Thymus (tissue), 11 donors: ENCODE measurements at regions not wholly inside any gene's neighbourhood (a gene's known extent, or its start where the extent isn't known, plus 50 kb on each side); places are given as distances from the start of the nearest gene placed in this dataset.
"Not testable (repeated sequence)": the region's sequence is repeated elsewhere in the genome, so short reads cannot be mapped to it uniquely, and the experiment has no call there.

Experiments
- DNase-seq, 9 donors: peaks; one replicate each; pipeline ENCODE4 v3.0.0-alpha.2; 2013; ENCODE audit warnings: low spot score in 9 of 9, low read depth in 6 of 9, missing footprints in 1 of 9
- H3K27ac ChIP-seq, 2 donors: one replicate each; pipeline ENCODE4 v1.5.1; 2013; ENCODE audit warnings: control low read depth in 1 of 2, low read depth in 1 of 2, low read length in 1 of 2, mild to moderate bottlenecking in 1 of 2, moderate library complexity in 1 of 2
- H3K27me3 ChIP-seq, 2 donors: one replicate each; pipeline ENCODE4 v1.5.1; 2013; ENCODE audit warnings: low read length in 1 of 2; ENCODE audit not compliant: control insufficient read depth in 2 of 2, insufficient read depth in 1 of 2
- H3K36me3 ChIP-seq, 2 donors: one replicate each; pipeline ENCODE4 v1.5.1; 2013; ENCODE audit warnings: low read length in 1 of 2, mild to moderate bottlenecking in 1 of 2, moderate library complexity in 1 of 2; ENCODE audit not compliant: control insufficient read depth in 2 of 2, insufficient read depth in 2 of 2
- H3K4me1 ChIP-seq, 2 donors: one replicate each; pipeline ENCODE4 v1.5.1; 2013; ENCODE audit warnings: low read length in 2 of 2; ENCODE audit not compliant: control insufficient read depth in 2 of 2, insufficient read depth in 2 of 2
- H3K4me3 ChIP-seq, 2 donors: one replicate each; pipeline ENCODE4 v1.5.1; 2013; ENCODE audit warnings: low read length in 2 of 2, control low read depth in 1 of 2, mild to moderate bottlenecking in 1 of 2
- H3K9me3 ChIP-seq, 2 donors: one replicate each; pipeline ENCODE4 v1.5.1; 2013; ENCODE audit warnings: low read length in 1 of 2, mild to moderate bottlenecking in 1 of 2; ENCODE audit not compliant: control insufficient read depth in 2 of 2, insufficient read depth in 1 of 2
- WGBS: extraction: QIAGEN DNeasy Blood & Tissue Kit; methylation state at CpG from one replicate; pipeline ENCODE4 v1.1.7; 2013; 5-methylcytosine and 5-hydroxymethylcytosine counted together
- donor health status: healthy.

DNA sequence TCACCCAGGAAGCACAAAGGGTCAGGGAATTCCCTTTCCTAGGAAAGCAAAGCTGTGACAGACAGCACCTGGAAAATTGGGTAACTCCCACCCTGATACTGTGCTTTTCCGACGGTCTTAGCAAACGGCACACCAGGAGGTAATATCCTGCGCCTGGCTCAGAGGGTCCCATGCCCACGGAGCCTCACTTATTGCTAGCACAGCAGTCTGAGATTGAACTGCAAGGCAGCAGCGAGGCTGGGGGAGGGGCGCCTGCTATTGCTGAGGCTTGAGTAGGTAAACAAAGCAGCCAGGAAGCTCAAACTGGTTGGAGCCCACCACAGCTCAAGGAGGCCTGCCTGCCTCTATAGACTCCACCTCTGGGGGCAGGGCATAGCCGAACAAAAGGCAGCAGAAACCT is 1697.1 kb upstream of the C9orf72 start:
- WGBS = 95% methylated on average over 8 of the region's 8 CpGs
- H3K36me3 ChIP-seq, H3K4me1 ChIP-seq, H3K27ac ChIP-seq, DNase-seq, H3K9me3 ChIP-seq, H3K4me3 ChIP-seq, H3K27me3 ChIP-seq: not testable (repeated sequence)

DNA sequence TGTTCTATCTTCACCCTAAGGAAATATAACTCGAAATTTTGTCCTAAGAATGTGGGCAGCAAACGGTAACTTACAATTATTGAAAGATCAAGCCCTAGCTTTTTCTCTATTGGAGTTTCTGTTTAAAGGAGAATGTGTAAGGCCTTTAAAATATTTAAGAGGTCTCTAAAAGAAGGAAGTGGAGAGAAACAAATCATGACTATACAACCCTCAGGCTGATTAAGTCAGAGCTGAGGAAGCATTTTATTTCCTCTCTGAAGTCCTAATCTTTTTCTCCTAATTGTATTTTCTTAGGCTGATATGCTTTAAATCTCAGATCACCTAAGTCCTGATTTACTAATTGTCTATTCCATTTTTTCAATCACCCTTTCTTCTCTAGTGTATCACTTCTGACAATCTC is 1708.8 kb upstream of the C9orf72 start:
- H3K9me3 ChIP-seq = no peaks in the 10 kb centered on the region
- no peak overlapping the region for H3K27ac ChIP-seq
- WGBS = 52% methylated on average over 2 of the region's 2 CpGs
- no peaks in the 10 kb centered on the region for H3K4me1 ChIP-seq
- no peak for DNase-seq
- H3K36me3 ChIP-seq = no peaks in the 10 kb centered on the region
- H3K27me3 ChIP-seq = no peaks in the 10 kb centered on the region
- H3K4me3 ChIP-seq = no peak overlapping the region

DNA sequence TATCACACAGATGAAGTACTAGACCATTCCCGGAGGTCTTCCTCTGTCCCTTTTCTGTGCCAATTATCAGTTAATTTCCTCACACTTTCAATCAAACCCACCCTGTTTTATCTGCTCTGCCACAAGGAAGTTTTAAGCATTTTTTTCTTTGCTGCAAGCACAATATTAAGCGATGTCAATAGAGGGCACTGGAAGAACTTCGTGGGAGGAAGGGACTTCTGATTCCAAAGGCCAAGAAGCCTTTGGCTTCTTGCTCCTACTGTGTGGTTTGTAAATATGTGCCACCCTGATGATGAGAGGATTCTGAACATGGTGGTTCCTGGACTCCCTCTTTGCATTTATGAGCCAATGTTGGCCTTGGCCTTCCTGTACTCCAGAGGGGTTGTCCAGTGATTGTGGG is 1712.5 kb upstream of the C9orf72 start:
- no peaks in the 10 kb centered on the region for H3K27me3 ChIP-seq
- 67% methylated on average over 3 of the region's 3 CpGs for WGBS
- no peak overlapping the region for H3K4me3 ChIP-seq
- no peaks in the 10 kb centered on the region for H3K4me1 ChIP-seq
- H3K9me3 ChIP-seq = no peaks in the 10 kb centered on the region
- H3K36me3 ChIP-seq = no peaks in the 10 kb centered on the region
- no peak for DNase-seq
- H3K27ac ChIP-seq = no peak overlapping the region

DNA sequence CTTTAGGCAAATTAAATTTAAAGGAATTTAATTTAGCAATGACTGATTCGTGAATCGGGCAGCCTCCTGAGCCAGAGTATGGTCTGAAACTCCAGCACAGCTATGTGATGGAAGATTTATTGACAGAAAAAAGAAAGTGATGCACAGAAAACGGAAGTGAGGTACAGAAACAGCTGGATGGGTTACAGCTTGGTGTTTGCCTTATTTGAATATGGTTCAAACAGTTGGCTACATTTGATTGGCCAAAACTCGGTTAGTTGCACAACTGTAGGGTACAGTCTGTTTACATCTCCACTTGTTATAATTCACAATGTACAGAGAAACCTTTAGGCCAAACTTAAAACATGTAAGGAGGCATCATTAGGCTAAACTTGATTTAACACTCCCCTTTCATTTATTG is 1716.1 kb upstream of the C9orf72 start:
- WGBS = 73% methylated on average over 4 of the region's 4 CpGs
- H3K9me3 ChIP-seq = no peaks in the 10 kb centered on the region
- DNase-seq = no peak

DNA sequence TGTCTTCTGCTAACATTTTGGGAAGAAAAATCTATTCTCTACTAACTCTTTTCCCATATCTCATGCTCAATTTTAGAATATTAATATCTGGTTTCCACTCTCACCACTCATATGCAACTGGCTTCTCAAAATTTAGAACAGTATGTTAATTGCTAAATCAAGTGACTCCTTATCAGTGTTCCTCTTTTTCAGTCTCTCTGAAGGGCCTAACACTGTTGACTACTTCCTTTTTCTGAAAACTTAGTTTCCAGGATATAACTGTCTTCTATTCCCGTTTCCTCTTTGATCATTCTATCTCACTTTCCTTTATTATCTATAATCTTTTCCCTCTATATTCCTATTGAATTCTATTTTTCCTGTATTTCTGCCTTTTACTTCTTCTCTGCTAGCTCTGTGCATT is 1717.2 kb upstream of the C9orf72 start:
- 15% methylated on average over 1 of the region's 1 CpG for WGBS
- Histone ChIP-seq H3K4me1 (no peaks in the 10 kb centered on the region), H3K9me3 (no peaks in the 10 kb centered on the region), H3K36me3 (no peaks in the 10 kb centered on the region), H3K27ac (no peak overlapping the region), H3K27me3 (no peaks in the 10 kb centered on the region), H3K4me3 (no peak overlapping the region)
- no peak for DNase-seq

More for the DNA sequence above, 1716.1 kb upstream of the C9orf72 start:
- no peaks in the 10 kb centered on the region for H3K27me3 ChIP-seq
- H3K4me1 ChIP-seq = no peaks in the 10 kb centered on the region
- no peak overlapping the region for H3K27ac ChIP-seq
- H3K36me3 ChIP-seq = no peaks in the 10 kb centered on the region
- H3K4me3 ChIP-seq = no peak overlapping the region

DNA sequence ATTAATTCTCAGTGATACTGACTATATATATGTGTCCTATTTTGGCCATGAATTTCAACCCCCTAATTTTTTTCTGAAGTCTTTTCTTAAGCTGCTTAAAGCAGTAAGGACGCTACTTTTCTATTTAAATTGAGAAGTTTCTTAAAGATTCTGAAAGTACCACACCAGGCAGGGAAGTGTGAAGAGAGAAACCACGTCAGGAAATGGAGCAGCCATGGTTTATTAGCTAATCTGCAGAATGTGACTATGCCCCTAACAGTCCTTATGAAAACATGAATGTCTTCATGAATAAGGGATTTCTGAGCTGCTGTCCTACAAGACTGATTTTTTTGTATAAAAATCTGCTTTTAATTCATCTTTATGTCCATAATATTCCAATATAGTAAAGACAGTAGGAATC is 1724.3 kb upstream of the C9orf72 start:
- H3K27ac ChIP-seq = no peak overlapping the region
- no peaks in the 10 kb centered on the region for H3K9me3 ChIP-seq
- no peaks in the 10 kb centered on the region for H3K4me1 ChIP-seq
- H3K4me3 ChIP-seq = no peak overlapping the region
- no peaks in the 10 kb centered on the region for H3K36me3 ChIP-seq
- 10% methylated on average over 2 of the region's 2 CpGs for WGBS
- DNase-seq = no peak
- H3K27me3 ChIP-seq = no peaks in the 10 kb centered on the region

DNA sequence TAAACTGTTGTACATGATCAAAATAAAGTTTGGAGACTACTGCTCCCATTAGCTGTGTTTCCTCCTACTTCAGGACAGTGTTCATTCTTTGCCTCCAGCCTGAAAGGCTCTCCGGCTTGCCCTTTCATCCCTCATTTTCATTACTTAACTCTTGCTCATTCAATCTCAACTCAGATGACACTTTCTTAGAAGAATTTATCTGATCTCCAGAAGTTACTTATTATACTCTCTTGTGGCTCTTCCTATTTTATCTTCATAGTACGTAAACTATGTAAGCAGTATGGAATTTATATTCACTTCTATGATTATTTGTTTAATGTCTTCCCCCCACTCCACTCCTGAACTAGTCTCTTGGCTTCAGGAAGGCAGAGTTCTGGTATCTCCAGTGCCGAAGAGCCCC is 1737.9 kb upstream of the C9orf72 start:
- Histone ChIP-seq H3K4me1 (no peaks in the 10 kb centered on the region), H3K36me3 (no peaks in the 10 kb centered on the region), H3K27ac (no peak overlapping the region), H3K4me3 (no peak overlapping the region), H3K9me3 (no peaks in the 10 kb centered on the region), H3K27me3 (no peaks in the 10 kb centered on the region)
- 94% methylated on average over 3 of the region's 3 CpGs for WGBS
- no peak for DNase-seq

DNA sequence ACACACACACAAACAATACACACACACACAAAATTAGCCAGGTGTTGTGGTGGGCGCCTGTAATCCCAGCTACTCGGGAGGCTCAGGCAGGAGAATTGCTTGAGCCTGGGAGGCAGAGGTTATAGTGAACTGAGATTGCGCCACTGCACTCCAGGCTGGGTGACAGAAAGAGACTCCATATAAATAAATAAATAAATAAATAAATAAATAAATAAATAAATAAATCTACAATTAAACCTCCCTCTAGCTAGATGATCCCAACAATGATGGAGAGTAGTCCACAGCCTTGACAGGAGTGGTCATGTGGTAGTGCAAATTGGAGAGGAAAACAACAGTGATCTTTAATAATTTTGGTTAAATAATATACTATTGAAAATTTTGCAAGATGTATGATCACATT is 1739.0 kb upstream of the C9orf72 start:
- 92% methylated on average over 3 of the region's 3 CpGs for WGBS
- Histone ChIP-seq H3K36me3 (no peaks in the 10 kb centered on the region), H3K9me3 (no peaks in the 10 kb centered on the region), H3K4me3 (no peak overlapping the region), H3K4me1 (no peaks in the 10 kb centered on the region), H3K27ac (no peak overlapping the region), H3K27me3 (no peaks in the 10 kb centered on the region)
- no peak for DNase-seq

DNA sequence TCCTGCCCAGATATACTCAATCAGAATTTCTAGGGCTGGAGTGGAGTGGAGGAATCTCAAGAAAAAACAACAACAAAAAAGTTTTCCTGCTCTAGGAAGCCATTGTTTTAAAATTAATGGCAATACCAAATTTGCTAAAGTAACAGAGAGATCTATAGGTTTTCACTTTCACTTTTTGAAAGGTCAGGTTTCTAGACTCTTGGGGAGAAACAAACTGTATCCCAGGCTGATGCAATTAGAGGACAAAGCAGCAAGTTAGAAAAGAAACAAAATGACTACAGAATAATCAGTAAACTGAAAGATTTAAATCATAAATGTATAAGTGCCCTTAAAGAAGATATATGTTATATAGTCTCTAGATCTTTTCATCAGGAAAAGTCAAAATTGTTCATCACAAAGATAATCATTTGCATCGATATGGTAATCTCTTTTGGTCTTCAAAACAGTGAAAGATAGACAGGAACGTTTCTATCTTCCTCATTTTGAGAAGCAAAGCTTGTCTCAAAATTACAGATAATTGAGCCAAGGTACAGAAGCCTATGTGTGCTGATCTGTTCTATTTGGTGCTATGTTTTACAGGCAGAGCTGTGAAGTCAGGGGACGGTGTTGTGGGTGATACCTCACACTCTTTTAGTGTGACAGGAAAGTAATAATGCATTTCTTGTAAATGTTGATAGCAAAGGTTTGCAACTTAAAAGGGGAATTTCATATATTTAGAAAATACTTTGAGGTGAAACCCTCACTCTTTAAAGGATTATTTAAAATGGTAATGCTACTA is 1746.6 kb upstream of the C9orf72 start:
- H3K27ac ChIP-seq = no peak overlapping the region

More for the DNA sequence above, 1746.6 kb upstream of the C9orf72 start:
- no peaks in the 10 kb centered on the region for H3K4me1 ChIP-seq
- H3K4me3 ChIP-seq = no peak overlapping the region
- 79% methylated on average over 3 of the region's 3 CpGs for whole genome bisulfite sequencing
- DNase-seq = no peak
- H3K9me3 ChIP-seq = no peaks in the 10 kb centered on the region
- H3K27me3 ChIP-seq = no peaks in the 10 kb centered on the region
- H3K36me3 ChIP-seq = no peaks in the 10 kb centered on the region
